CD4-positive, CD25-positive, alpha-beta regulatory T cell (primary cell): ENCODE measurements at regions not wholly inside any gene's neighbourhood (a gene's known extent, or its start where the extent isn't known, plus 50 kb on each side); places are given as distances from the start of the nearest gene placed in this dataset.
"Not testable (repeated sequence)": the region's sequence is repeated elsewhere in the genome, so short reads cannot be mapped to it uniquely, and the experiment has no call there.

Source experiments
- ATAC-seq, 2 donors: fragments of 150-1000 bp; cut with Tn5 transposase; one replicate each; pipeline ENCODE4 v1.10.0; 2021; ENCODE audit warnings: low read depth in 2 of 2, moderate number of reproducible peaks in 2 of 2, moderate library complexity in 1 of 2
- DNase-seq, 3 donors: peaks; one replicate each; pipeline versions ENCODE4 v3.0.0 to v3.0.0-alpha.2; 2012 to 2022; ENCODE audit warnings: mixed read lengths in 1 of 3
- H3K27ac ChIP-seq: one replicate; pipeline ENCODE4 v1.7.0; 2013; ENCODE audit warnings: mild to moderate bottlenecking, low read length; ENCODE audit not compliant: insufficient read depth, poor library complexity, severe bottlenecking
- H3K27me3 ChIP-seq: one replicate; pipeline ENCODE4 v1.7.0; 2013; ENCODE audit warnings: low read length; ENCODE audit not compliant: control insufficient read depth, insufficient read depth
- H3K36me3 ChIP-seq: one replicate; pipeline ENCODE4 v1.7.0; 2013; ENCODE audit warnings: mild to moderate bottlenecking, low read length, moderate library complexity; ENCODE audit not compliant: control insufficient read depth, insufficient read depth
- H3K4me1 ChIP-seq: 2 replicates; pipeline ENCODE4 v1.7.0; 2013; ENCODE audit warnings: mild to moderate bottlenecking, low read length; ENCODE audit not compliant: insufficient read depth, control insufficient read depth, poor library complexity, severe bottlenecking
- H3K4me3 ChIP-seq: one replicate; pipeline ENCODE4 v1.7.0; 2013; ENCODE audit warnings: low read depth, mild to moderate bottlenecking, low read length, moderate library complexity
- H3K9me3 ChIP-seq, 2 experiments: 1 replicate in 1 of 2; 2 replicates in 1 of 2; pipeline ENCODE4 v1.7.0; 2013; ENCODE audit warnings: low read length in 2 of 2, mild to moderate bottlenecking in 1 of 2, moderate library complexity in 1 of 2; ENCODE audit not compliant: control insufficient read depth in 2 of 2
- H3K27ac Mint-ChIP-seq, 3 donors: one replicate each; pipeline ENCODE4 v1.8.0; 2020 to 2022; ENCODE audit warnings: mild to moderate bottlenecking in 3 of 3, mixed read lengths in 3 of 3, moderate library complexity in 2 of 3
- H3K27me3 Mint-ChIP-seq: one replicate; pipeline ENCODE4 v1.8.0; 2022; ENCODE audit warnings: mild to moderate bottlenecking, mixed read lengths
- H3K36me3 Mint-ChIP-seq: one replicate; pipeline ENCODE4 v1.8.0; 2020; ENCODE audit warnings: mixed read lengths
- H3K4me1 Mint-ChIP-seq, 4 donors: one replicate each; pipeline ENCODE4 v1.8.0; 2020 to 2022; ENCODE audit warnings: mixed read lengths in 4 of 4, mild to moderate bottlenecking in 1 of 4
- H3K4me3 Mint-ChIP-seq, 4 donors: one replicate each; pipeline ENCODE4 v1.8.0; 2020 to 2022; ENCODE audit warnings: mild to moderate bottlenecking in 4 of 4, mixed read lengths in 4 of 4, moderate library complexity in 3 of 4
- H3K9me3 Mint-ChIP-seq, 7 donors: one replicate each; pipeline ENCODE4 v1.8.0; 2020 to 2022; ENCODE audit warnings: mixed read lengths in 7 of 7, mild to moderate bottlenecking in 3 of 7, moderate library complexity in 2 of 7

GRCh38 chr16:7866144-7866543 lies 533.5 kb downstream of the RBFOX1 start:
- H3K27me3 ChIP-seq = no peaks in the 10 kb centered on the region
- Mint-ChIP-seq H3K4me1 (no peaks in the 10 kb centered on the region), H3K4me3 (no peak overlapping the region), H3K27me3 (no peaks in the 10 kb centered on the region), H3K27ac (no peak overlapping the region), H3K9me3 (peaks cover 0 to 20% (median 13%) of the 10 kb centered on the region in 7 donors), H3K36me3 (no peaks in the 10 kb centered on the region)
- ATAC-seq (no peak), DNase-seq (no peak)
- no peak overlapping the region for H3K4me3 ChIP-seq
- no peak overlapping the region for H3K27ac ChIP-seq
- no peaks in the 10 kb centered on the region for H3K4me1 ChIP-seq
- H3K36me3 ChIP-seq = no peaks in the 10 kb centered on the region
- H3K9me3 ChIP-seq = peaks cover 4% of the 10 kb centered on the region in 2 experiments

- H3K27ac ChIP-seq, H3K27ac Mint-ChIP-seq, ATAC-seq, H3K36me3 Mint-ChIP-seq, DNase-seq, H3K9me3 ChIP-seq, H3K4me3 ChIP-seq, H3K27me3 ChIP-seq, H3K4me1 Mint-ChIP-seq, H3K36me3 ChIP-seq, H3K27me3 Mint-ChIP-seq, H3K4me1 ChIP-seq, H3K4me3 Mint-ChIP-seq: not testable (repeated sequence)
- peaks cover 0 to 15% (median 10%) of the 10 kb centered on the region in 7 donors for H3K9me3 Mint-ChIP-seq
These were observed 532.7 kb downstream of the RBFOX1 start for GRCh38 chr16:7865393-7865792.

- no peaks in the 10 kb centered on the region for H3K4me1 ChIP-seq
- H3K9me3 ChIP-seq = peaks cover 2 to 4% of the 10 kb centered on the region in 2 experiments
- no peak overlapping the region for H3K27ac ChIP-seq
- no peaks in the 10 kb centered on the region for H3K36me3 Mint-ChIP-seq
- peaks cover 0 to 16% (median 7%) of the 10 kb centered on the region in 7 donors for H3K9me3 Mint-ChIP-seq
- no peak overlapping the region for H3K4me3 Mint-ChIP-seq
- no peak for DNase-seq
- peaks cover 4% of the 10 kb centered on the region for H3K27me3 Mint-ChIP-seq
- no peak for ATAC-seq
- no peak overlapping the region for H3K27ac Mint-ChIP-seq
- no peak overlapping the region for H3K4me3 ChIP-seq
- no peaks in the 10 kb centered on the region for H3K4me1 Mint-ChIP-seq
- H3K27me3 ChIP-seq = no peaks in the 10 kb centered on the region
- H3K36me3 ChIP-seq = no peaks in the 10 kb centered on the region
These were observed 529.4 kb downstream of the RBFOX1 start for GRCh38 chr16:7861891-7862582.

- Histone ChIP-seq H3K4me1 (no peaks in the 10 kb centered on the region), H3K27me3 (no peaks in the 10 kb centered on the region), H3K4me3 (no peak overlapping the region), H3K36me3 (no peaks in the 10 kb centered on the region), H3K27ac (no peak overlapping the region), H3K9me3 (peaks cover 0 to 4% of the 10 kb centered on the region in 2 experiments)
- Mint-ChIP-seq H3K4me1 (no peaks in the 10 kb centered on the region), H3K27ac (no peak overlapping the region), H3K9me3 (peaks cover 2 to 19% (median 5%) of the 10 kb centered on the region in 7 donors), H3K36me3 (no peaks in the 10 kb centered on the region), H3K4me3 (no peak overlapping the region), H3K27me3 (no peaks in the 10 kb centered on the region)
- ATAC-seq (no peak), DNase-seq (no peak)
These were observed 520.6 kb downstream of the RBFOX1 start for GRCh38 chr16:7853197-7853596.

GRCh38 chr16:7849841-7850240 lies 517.2 kb downstream of the RBFOX1 start:
- ATAC-seq (no peak), DNase-seq (no peak)
- H3K36me3 Mint-ChIP-seq = no peaks in the 10 kb centered on the region
- no peaks in the 10 kb centered on the region for H3K36me3 ChIP-seq
- H3K4me3 ChIP-seq = no peak overlapping the region
- H3K27me3 ChIP-seq = no peaks in the 10 kb centered on the region
- peaks cover 0 to 4% of the 10 kb centered on the region in 2 experiments for H3K9me3 ChIP-seq
- no peak overlapping the region for H3K4me3 Mint-ChIP-seq
- H3K4me1 Mint-ChIP-seq = no peaks in the 10 kb centered on the region
- no peaks in the 10 kb centered on the region for H3K4me1 ChIP-seq
- peaks cover 0 to 21% (median 4%) of the 10 kb centered on the region in 7 donors for H3K9me3 Mint-ChIP-seq
- H3K27me3 Mint-ChIP-seq = no peaks in the 10 kb centered on the region
- H3K27ac ChIP-seq = no peak overlapping the region
- H3K27ac Mint-ChIP-seq = no peak overlapping the region

- H3K27ac ChIP-seq = no peak overlapping the region
- DNase-seq (no peak), ATAC-seq (no peak)
- no peaks in the 10 kb centered on the region for H3K27me3 Mint-ChIP-seq
- no peaks in the 10 kb centered on the region for H3K4me1 ChIP-seq
- H3K4me3 Mint-ChIP-seq = no peak overlapping the region
- H3K36me3 Mint-ChIP-seq = no peaks in the 10 kb centered on the region
- H3K9me3 Mint-ChIP-seq = peaks cover 3 to 39% (median 9%) of the 10 kb centered on the region in 7 donors
- no peak overlapping the region for H3K4me3 ChIP-seq
- H3K4me1 Mint-ChIP-seq = no peaks in the 10 kb centered on the region
- peaks cover 0 to 8% of the 10 kb centered on the region in 2 experiments for H3K9me3 ChIP-seq
- no peaks in the 10 kb centered on the region for H3K27me3 ChIP-seq
- no peak overlapping the region for H3K27ac Mint-ChIP-seq
- H3K36me3 ChIP-seq = no peaks in the 10 kb centered on the region
These were observed 510.6 kb downstream of the RBFOX1 start for GRCh38 chr16:7843261-7843660.

GRCh38 chr16:7839568-7839967 lies 506.9 kb downstream of the RBFOX1 start:
- Mint-ChIP-seq H3K9me3 (peaks cover 5 to 26% (median 9%) of the 10 kb centered on the region in 7 donors), H3K27ac (no peak overlapping the region), H3K4me1 (no peaks in the 10 kb centered on the region), H3K36me3 (no peaks in the 10 kb centered on the region), H3K4me3 (no peak overlapping the region), H3K27me3 (no peaks in the 10 kb centered on the region)
- no peak overlapping the region for H3K4me3 ChIP-seq
- DNase-seq = no peak
- no peak overlapping the region for H3K27ac ChIP-seq
- ATAC-seq = no peak
- no peaks in the 10 kb centered on the region for H3K27me3 ChIP-seq
- H3K36me3 ChIP-seq = no peaks in the 10 kb centered on the region
- H3K4me1 ChIP-seq = no peaks in the 10 kb centered on the region
- H3K9me3 ChIP-seq = peaks cover 0 to 8% of the 10 kb centered on the region in 2 experiments

GRCh38 chr16:7834771-7835431 lies 502.3 kb downstream of the RBFOX1 start:
- Mint-ChIP-seq H3K4me3 (no peak overlapping the region), H3K27ac (no peak overlapping the region), H3K27me3 (no peaks in the 10 kb centered on the region), H3K4me1 (no peaks in the 10 kb centered on the region), H3K9me3 (peaks cover 0 to 27% (median 7%) of the 10 kb centered on the region in 7 donors), H3K36me3 (no peaks in the 10 kb centered on the region)
- no peaks in the 10 kb centered on the region for H3K27me3 ChIP-seq
- H3K36me3 ChIP-seq = no peaks in the 10 kb centered on the region
- H3K27ac ChIP-seq = no peak overlapping the region
- no peaks in the 10 kb centered on the region for H3K4me1 ChIP-seq
- H3K4me3 ChIP-seq = no peak overlapping the region
- peaks cover 0 to 8% of the 10 kb centered on the region in 2 experiments for H3K9me3 ChIP-seq
- DNase-seq = no peak
- no peak for ATAC-seq
